K562 (cell line): ENCODE measurements at regions not wholly inside any gene's neighbourhood (a gene's known extent, or its start where the extent isn't known, plus 50 kb on each side); places are given as distances from the start of the nearest gene placed in this dataset.

Experiments used
- TF ChIP-seq, protein P1 (sequence below), 2 experiments: fragments of 450-650 bp in 1 of 2; sonication (generic) in 1 of 2; formaldehyde crosslinking in 1 of 2; IDR thresholded peaks; 2 replicates each; pipeline versions ENCODE4 v1.7.1 to v1.9.0; 2016 to 2022; ENCODE audit warnings: inconsistent platforms in 1 of 2, mild to moderate bottlenecking in 1 of 2, missing genetic modification reagents in 1 of 2

DNA sequence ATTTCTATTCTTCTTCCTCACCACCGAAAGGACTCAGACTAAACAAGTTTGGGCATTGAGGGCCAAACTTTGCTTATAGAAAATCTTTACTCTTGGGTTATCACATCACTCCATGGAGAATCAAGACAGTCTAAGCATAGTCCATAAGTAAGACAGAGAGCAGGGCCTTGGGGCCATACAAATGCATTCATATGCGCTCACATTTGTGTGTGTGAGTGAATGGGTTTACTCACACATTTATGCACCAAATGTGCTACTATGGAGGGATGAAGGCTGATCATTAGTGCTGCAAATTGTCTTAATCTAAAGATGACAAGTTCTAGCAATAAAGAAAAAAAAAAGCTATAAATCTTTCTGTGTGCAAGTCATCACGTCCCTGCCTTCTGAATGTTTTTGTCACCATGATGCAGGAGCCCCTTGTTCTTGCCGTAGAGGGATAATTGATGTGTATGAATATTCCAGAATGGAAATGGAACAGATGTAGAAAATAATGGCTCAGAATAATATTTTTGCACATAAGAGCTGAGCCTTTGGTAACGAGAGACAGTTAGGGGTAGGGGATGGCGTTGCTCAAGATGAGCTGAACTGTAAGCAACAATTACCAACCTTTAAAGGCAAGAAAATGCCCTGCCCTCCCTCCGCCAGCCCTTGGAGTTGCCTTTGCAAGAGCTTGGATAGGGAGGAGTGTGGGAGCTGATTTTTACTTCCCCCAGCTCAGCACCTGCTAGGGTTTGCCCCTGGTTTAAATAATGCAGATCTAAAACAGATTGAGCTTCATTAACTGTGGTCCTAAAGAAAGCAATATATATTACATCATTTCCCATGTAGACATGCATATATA lies 52.3 kb upstream of the IKBKE start (continued):
- TF ChIP-seq, protein P1, sequence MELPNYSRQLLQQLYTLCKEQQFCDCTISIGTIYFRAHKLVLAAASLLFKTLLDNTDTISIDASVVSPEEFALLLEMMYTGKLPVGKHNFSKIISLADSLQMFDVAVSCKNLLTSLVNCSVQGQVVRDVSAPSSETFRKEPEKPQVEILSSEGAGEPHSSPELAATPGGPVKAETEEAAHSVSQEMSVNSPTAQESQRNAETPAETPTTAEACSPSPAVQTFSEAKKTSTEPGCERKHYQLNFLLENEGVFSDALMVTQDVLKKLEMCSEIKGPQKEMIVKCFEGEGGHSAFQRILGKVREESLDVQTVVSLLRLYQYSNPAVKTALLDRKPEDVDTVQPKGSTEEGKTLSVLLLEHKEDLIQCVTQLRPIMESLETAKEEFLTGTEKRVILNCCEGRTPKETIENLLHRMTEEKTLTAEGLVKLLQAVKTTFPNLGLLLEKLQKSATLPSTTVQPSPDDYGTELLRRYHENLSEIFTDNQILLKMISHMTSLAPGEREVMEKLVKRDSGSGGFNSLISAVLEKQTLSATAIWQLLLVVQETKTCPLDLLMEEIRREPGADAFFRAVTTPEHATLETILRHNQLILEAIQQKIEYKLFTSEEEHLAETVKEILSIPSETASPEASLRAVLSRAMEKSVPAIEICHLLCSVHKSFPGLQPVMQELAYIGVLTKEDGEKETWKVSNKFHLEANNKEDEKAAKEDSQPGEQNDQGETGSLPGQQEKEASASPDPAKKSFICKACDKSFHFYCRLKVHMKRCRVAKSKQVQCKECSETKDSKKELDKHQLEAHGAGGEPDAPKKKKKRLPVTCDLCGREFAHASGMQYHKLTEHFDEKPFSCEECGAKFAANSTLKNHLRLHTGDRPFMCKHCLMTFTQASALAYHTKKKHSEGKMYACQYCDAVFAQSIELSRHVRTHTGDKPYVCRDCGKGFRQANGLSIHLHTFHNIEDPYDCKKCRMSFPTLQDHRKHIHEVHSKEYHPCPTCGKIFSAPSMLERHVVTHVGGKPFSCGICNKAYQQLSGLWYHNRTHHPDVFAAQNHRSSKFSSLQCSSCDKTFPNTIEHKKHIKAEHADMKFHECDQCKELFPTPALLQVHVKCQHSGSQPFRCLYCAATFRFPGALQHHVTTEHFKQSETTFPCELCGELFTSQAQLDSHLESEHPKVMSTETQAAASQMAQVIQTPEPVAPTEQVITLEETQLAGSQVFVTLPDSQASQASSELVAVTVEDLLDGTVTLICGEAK (IDR thresholded peaks at IDR 0.05), result no peak
- TF ChIP-seq, protein P1 (CRISPR knock-in tag; IDR thresholded peaks at IDR 0.05), result no peak
